PC-9 (cell line): ENCODE measurements at regions not wholly inside any gene's neighbourhood (a gene's known extent, or its start where the extent isn't known, plus 50 kb on each side); places are given as distances from the start of the nearest gene placed in this dataset.

Experiments used
- EZH2 ChIP-seq: fragments of 200-600 bp; sonication (generic); IDR thresholded peaks from 2 replicates; pipeline ENCODE4 v1.8.0; 2017; ENCODE audit warnings: antibody characterized with exemption, low read depth
- TF ChIP-seq, protein P1 (sequence below): fragments of 200-600 bp; sonication (generic); conservative IDR thresholded peaks from 2 replicates; pipeline ENCODE4 v1.6.1; 2017; ENCODE audit warnings: mixed run types, antibody characterized with exemption, mild to moderate bottlenecking, moderate library complexity

DNA sequence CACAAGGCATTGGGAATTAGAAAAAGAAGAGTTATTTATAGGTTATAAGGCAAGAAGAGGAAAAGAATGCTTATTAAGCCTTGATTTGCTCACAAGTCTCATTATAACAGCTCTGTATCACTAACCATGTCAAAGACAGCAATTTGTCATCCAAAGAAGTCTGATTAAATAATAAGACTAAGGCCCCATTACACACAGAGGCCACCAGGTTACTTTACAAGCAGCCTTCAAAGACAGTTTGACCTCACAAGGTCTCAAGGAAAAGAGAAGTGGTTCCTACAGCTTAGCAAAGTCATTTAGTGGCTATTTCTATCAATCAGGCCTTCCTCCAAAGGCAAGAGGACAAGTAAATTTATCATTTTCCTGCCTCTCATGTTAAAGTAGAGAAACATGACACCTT lies 188.5 kb downstream of the MBD2 start:
- TF ChIP-seq, protein P1, sequence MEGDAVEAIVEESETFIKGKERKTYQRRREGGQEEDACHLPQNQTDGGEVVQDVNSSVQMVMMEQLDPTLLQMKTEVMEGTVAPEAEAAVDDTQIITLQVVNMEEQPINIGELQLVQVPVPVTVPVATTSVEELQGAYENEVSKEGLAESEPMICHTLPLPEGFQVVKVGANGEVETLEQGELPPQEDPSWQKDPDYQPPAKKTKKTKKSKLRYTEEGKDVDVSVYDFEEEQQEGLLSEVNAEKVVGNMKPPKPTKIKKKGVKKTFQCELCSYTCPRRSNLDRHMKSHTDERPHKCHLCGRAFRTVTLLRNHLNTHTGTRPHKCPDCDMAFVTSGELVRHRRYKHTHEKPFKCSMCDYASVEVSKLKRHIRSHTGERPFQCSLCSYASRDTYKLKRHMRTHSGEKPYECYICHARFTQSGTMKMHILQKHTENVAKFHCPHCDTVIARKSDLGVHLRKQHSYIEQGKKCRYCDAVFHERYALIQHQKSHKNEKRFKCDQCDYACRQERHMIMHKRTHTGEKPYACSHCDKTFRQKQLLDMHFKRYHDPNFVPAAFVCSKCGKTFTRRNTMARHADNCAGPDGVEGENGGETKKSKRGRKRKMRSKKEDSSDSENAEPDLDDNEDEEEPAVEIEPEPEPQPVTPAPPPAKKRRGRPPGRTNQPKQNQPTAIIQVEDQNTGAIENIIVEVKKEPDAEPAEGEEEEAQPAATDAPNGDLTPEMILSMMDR, result no peak
- TF ChIP-seq EZH2, result no peak
